IPS-18a (cell line): ENCODE measurements at regions not wholly inside any gene's neighbourhood (a gene's known extent, or its start where the extent isn't known, plus 50 kb on each side); places are given as distances from the start of the nearest gene placed in this dataset.

Experiments used
- H3K27ac ChIP-seq: one replicate; pipeline ENCODE4 v1.5.1; 2013; ENCODE audit warnings: low read length
- H3K27me3 ChIP-seq: one replicate; pipeline ENCODE4 v1.6.1; 2013; ENCODE audit warnings: mild to moderate bottlenecking, low read length; ENCODE audit not compliant: control insufficient read depth, insufficient read depth
- H3K36me3 ChIP-seq: one replicate; pipeline ENCODE4 v1.6.1; 2013; ENCODE audit warnings: low read depth, low read length; ENCODE audit not compliant: control insufficient read depth
- H3K4me1 ChIP-seq: one replicate; pipeline ENCODE4 v1.6.1; 2013; ENCODE audit warnings: low read depth, low read length; ENCODE audit not compliant: control insufficient read depth
- H3K4me3 ChIP-seq: one replicate; pipeline ENCODE4 v1.5.1; 2013; ENCODE audit warnings: low read length
- H3K9ac ChIP-seq: one replicate; pipeline ENCODE4 v1.6.1; 2013; ENCODE audit warnings: mild to moderate bottlenecking, low read length, moderate library complexity
- H3K9me3 ChIP-seq: one replicate; pipeline ENCODE4 v1.6.1; 2013; ENCODE audit warnings: low read depth, low read length; ENCODE audit not compliant: control insufficient read depth

DNA sequence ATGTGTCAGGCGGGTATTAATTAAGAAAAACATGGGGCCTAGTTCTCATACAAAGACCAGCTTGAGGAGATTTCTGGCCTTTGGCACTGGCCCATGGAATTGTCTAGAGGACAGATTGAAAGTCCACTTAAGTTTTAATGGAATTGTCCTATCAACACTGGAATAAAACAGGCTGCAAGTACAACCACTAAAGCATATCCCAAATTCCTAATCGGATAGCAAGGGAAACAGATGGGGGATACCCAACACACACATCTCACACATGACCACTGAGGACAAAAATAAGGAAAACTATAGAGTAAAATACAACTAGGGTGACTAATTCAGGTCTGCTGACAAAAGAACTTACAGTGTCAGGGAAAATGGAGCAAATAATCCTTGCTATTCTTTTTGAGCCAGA lies 167.8 kb downstream of the GASK1B start:
- no peak overlapping the region for H3K27ac ChIP-seq
- H3K36me3 ChIP-seq, result no peaks in the 10 kb centered on the region
- H3K4me1 ChIP-seq, result no peaks in the 10 kb centered on the region
- H3K9me3 ChIP-seq, result no peaks in the 10 kb centered on the region
- no peak overlapping the region for H3K9ac ChIP-seq
- H3K4me3 ChIP-seq, result no peak overlapping the region
- H3K27me3 ChIP-seq, result no peaks in the 10 kb centered on the region

DNA sequence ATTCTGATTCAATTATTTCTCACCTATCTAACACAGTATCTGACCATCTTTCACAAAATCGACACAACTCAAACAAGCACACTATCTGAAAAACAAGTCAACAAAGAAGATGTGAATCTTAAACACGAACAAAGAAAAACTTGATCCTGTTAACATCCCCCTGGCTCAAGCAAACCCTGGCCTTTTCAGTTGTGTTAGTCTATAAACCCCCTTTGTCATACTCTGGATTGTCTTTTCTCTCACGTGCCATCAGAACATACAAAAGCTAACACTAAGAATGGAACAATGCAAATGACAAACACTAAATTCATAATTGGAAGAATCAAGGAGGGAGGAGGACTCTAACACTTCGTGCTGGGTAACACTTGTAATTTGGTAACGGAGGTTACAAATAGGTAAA lies 168.7 kb downstream of the GASK1B start:
- Histone ChIP-seq H3K27me3 (no peaks in the 10 kb centered on the region), H3K27ac (no peak overlapping the region), H3K4me1 (no peaks in the 10 kb centered on the region)

DNA sequence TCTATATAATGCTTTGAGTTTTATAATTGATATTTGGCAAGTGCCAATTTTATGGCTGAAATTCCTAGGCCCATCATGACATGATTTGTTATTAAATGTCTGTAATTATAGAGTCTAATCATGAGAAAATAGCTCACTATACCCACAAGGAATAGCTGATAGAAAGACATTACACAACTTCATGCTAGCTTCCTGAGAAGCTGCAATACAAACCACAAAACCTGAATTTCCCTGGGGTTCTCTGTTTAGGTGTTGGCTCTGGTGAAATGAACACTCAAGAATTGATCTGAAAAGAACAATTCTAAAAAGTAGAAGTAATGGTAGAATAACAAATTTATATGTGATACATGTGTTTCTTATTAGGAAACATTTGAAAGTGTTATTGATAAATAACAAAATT lies 169.6 kb downstream of the GASK1B start:
- no peak overlapping the region for H3K4me3 ChIP-seq
- no peaks in the 10 kb centered on the region for H3K9me3 ChIP-seq
- H3K9ac ChIP-seq, result no peak overlapping the region
- no peaks in the 10 kb centered on the region for H3K4me1 ChIP-seq
- no peaks in the 10 kb centered on the region for H3K36me3 ChIP-seq
- H3K27ac ChIP-seq, result no peak overlapping the region
- H3K27me3 ChIP-seq, result no peaks in the 10 kb centered on the region

More for the DNA sequence above, 168.7 kb downstream of the GASK1B start:
- Histone ChIP-seq H3K36me3 (no peaks in the 10 kb centered on the region), H3K4me3 (no peak overlapping the region), H3K9ac (no peak overlapping the region), H3K9me3 (no peaks in the 10 kb centered on the region)

DNA sequence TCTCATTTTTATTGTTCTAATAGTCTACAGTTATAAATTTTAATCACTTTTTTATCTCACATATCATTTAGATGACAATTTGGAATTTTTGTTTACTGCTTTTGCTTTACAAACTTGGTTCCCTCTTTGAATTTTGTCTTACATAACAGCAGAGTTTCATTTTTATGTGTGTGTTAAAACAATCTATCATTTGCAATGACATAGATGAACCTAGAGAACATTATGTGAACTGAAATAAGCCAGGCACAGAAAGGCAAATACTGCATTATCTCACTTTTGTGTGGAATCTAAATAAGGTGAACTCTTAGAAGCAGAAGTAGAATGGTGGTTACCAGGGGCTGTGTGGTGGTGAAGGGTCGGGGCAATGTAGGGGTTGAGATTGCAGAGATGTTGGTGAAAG lies 170.7 kb downstream of the GASK1B start:
- Histone ChIP-seq H3K27ac (no peak overlapping the region), H3K9me3 (no peaks in the 10 kb centered on the region), H3K4me1 (no peaks in the 10 kb centered on the region), H3K27me3 (no peaks in the 10 kb centered on the region), H3K4me3 (no peak overlapping the region), H3K36me3 (no peaks in the 10 kb centered on the region), H3K9ac (no peak overlapping the region)

DNA sequence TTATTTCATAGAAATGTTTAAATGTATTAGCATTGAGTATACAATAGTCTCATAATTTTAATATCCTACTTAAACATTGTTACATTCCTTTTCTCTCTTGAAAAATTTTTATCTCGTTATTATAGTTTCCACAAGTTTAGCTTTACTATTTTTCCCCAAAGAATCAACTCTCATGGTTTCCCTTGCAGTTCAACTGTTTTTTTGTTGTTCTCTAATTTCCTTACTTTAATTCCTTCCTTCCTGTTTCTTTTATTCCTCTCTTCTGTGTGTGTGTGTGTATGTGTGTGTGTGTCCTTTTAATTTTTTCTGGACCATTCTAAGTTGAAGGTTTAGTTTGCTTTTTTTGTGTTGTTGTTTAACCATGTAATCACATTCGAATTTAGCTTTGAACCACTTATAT lies 171.1 kb downstream of the GASK1B start:
- H3K9me3 ChIP-seq, result no peaks in the 10 kb centered on the region
- H3K9ac ChIP-seq, result no peak overlapping the region
- no peak overlapping the region for H3K4me3 ChIP-seq
- H3K4me1 ChIP-seq, result no peaks in the 10 kb centered on the region
- H3K27ac ChIP-seq, result no peak overlapping the region
- H3K27me3 ChIP-seq, result no peaks in the 10 kb centered on the region
- H3K36me3 ChIP-seq, result no peaks in the 10 kb centered on the region

DNA sequence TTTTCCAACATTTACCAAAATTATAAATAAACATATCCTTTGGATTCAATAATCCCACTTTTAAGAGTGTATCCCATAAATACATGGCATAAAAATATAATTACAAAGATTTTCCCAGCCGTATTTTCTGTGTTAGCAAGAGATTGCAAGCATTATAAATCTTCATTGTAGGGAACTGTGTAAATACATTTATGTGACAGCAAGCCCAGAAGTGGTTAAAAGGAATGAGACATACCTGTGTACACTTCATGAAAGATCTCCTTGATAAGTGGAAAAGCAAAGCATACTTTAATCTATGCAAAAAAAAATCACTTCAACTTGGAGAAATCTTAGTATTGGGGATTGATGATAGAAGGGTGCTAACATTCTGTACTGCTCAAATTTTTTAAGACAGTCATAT lies 173.1 kb downstream of the GASK1B start:
- Histone ChIP-seq H3K27me3 (no peaks in the 10 kb centered on the region), H3K9ac (no peak overlapping the region), H3K27ac (no peak overlapping the region), H3K4me1 (no peaks in the 10 kb centered on the region), H3K9me3 (no peaks in the 10 kb centered on the region), H3K4me3 (no peak overlapping the region), H3K36me3 (no peaks in the 10 kb centered on the region)

DNA sequence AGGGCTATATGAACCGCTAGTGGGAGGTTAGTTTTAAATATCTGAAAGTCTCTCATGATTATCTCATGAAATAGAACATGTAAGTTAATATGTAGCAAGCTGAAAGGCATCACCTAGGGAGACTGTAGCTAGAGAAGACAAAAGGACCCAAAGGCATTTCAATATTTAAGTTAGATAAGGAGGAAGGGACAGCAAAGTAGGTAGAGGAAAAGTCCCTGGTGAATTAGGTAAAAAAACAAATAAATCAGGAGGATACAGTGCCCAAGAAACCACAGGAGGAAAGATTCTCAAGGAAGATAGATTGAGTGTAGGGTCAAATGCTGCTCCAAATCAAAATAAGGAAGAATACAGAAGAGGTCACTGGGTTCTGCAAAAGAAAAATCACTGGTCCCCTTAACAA lies 175.5 kb downstream of the GASK1B start:
- no peaks in the 10 kb centered on the region for H3K9me3 ChIP-seq
- no peak overlapping the region for H3K4me3 ChIP-seq
- H3K9ac ChIP-seq, result no peak overlapping the region
- H3K27ac ChIP-seq, result no peak overlapping the region
- no peaks in the 10 kb centered on the region for H3K36me3 ChIP-seq
- H3K27me3 ChIP-seq, result no peaks in the 10 kb centered on the region
- no peaks in the 10 kb centered on the region for H3K4me1 ChIP-seq

DNA sequence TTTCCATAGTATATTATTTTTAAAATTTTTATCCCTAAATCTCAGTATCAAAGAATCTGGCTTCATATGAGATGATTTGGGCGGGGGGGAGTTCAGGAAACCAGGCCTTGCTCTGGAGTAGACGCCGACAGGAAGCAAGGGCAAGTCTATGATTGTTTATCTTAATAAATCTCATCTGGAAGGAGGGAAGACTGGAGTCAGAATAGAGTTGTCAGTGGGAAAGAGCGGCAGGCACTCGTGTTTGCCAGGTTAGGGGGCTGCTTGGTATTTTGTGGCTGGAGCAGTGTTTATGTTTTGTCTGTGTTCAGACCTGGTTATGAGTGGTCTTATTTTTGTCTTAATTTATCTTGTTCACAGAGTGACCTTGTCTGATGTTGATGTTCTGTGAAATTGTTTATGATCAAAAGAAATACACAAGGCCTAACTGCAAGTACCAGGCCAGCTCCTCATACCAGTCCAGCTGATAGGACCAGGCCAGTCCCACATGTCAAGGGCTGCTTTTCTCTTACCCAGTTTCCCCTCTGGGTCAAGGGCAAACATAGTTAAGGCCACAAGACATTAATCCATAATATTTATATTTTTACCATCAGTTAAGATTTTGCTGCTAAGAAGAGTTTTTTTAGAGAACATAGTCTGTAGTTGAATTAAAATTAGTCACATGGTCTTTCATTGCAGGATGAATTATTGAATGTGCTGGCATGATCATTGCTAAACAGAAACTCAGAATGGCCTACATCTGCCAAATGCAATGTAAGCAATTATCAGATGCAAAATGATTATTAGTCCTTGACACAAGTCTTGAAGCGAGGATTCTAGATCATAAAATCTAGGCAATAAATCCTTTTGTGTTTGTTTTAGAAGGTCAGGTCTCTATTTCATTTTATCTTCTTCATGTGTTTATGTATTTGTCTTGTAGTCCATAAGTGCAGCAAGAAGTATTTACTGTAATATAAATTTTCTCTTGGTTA lies 176.5 kb downstream of the GASK1B start:
- Histone ChIP-seq H3K9me3 (no peaks in the 10 kb centered on the region), H3K36me3 (no peaks in the 10 kb centered on the region), H3K4me3 (no peak overlapping the region), H3K27ac (no peak overlapping the region), H3K4me1 (no peaks in the 10 kb centered on the region), H3K9ac (no peak overlapping the region), H3K27me3 (no peaks in the 10 kb centered on the region)

DNA sequence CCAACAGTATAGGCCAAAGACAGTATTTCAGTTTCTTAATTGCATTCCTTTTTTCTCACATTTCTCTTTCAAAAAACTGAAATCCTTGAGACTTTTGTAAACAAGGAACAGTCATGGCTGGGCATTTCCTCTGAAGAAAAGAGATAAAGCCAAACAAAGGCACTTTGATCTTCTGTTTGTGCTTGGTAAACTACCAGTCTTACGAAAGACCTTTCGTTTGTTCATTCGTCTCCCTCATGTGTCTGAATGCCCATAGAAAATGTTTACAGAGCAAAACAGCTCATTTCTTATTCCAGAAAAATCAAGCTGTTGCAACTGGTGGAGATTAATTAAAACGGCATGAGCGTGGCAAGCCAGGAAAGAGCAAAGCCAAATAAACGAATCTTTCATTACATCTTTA lies 178.0 kb downstream of the GASK1B start:
- Histone ChIP-seq H3K4me3 (no peak overlapping the region), H3K27me3 (no peaks in the 10 kb centered on the region), H3K36me3 (no peaks in the 10 kb centered on the region), H3K9ac (no peak overlapping the region), H3K9me3 (no peaks in the 10 kb centered on the region), H3K4me1 (no peaks in the 10 kb centered on the region), H3K27ac (no peak overlapping the region)

DNA sequence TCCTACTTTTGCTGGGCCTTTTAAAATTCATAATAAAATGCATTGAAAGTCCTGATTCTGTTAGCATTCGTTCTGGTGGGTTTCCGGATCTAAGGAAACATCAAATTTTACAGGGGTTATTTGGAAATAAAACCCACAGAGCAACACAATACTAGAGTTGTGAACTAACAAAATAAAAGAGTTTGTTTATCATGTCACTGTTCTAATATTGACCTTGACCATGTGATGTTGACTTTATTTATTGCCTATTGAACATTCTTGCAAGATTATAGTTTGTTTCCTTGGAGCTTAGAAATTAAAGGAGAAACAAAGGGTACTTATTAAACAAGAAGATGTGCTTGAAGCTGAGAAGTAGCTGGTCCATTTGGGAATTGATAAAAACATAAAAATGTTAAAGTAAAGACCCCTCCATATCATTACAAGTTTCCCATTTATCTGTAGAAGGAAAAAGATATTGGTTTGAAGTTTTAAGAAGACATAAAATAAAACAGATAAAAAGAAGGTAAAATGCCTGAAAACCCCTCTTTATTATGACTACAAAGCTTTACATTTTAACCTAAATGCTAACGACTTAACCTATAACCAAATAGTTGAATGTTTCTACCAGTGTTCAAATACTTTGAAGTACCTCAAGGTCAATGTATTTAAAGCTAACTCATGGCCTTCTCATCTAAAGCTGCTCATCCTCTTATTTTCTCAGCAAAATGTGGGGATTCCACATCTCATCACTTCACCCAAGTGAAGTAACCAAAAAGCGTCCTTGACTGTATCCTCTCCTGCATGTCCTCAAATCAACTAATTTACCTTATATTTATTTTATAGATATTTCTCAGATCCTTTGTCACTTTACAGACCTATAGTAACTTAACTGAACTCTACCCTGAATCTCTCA lies 179.6 kb downstream of the GASK1B start:
- H3K4me1 ChIP-seq, result no peaks in the 10 kb centered on the region
- H3K27ac ChIP-seq, result no peak overlapping the region
- no peaks in the 10 kb centered on the region for H3K27me3 ChIP-seq
- H3K9ac ChIP-seq, result no peak overlapping the region
- no peak overlapping the region for H3K4me3 ChIP-seq
- no peaks in the 10 kb centered on the region for H3K9me3 ChIP-seq
- H3K36me3 ChIP-seq, result no peaks in the 10 kb centered on the region

DNA sequence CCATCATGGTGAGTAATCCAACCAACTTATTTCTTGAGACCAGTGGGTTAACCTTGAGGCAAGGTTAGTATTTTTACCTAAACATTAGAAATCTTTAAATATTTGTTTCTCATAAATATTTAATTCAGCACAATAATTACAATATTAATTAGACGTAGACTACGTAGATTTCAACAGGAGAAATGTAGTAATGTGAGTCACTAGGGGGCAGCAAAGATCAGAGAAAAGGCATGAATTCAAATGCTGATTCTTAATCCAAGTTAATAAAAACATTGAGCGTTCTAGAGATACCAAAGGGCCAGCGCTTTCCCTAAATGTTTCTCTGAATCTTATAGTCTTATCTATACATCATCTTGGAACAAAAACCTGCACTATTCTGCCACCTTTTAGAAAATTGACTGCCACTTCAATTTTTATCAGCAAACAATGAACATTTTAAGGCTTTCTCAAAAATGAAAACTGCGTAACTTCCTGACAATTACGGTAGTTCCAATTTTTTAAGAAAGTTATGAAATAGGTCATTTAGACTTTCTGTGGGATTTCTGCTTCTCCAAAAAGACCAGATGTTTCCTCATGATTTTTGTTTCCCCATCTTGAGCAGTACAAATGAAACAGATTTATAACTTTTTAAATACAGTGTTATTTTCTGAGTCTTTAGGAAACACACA lies 180.7 kb downstream of the GASK1B start:
- Histone ChIP-seq H3K9me3 (no peaks in the 10 kb centered on the region), H3K9ac (no peak overlapping the region), H3K36me3 (no peaks in the 10 kb centered on the region), H3K27ac (no peak overlapping the region), H3K27me3 (no peaks in the 10 kb centered on the region), H3K4me1 (no peaks in the 10 kb centered on the region), H3K4me3 (no peak overlapping the region)
